Nucleus accumbens (tissue), 56 donors: ENCODE measurements at regions not wholly inside any gene's neighbourhood (a gene's known extent, or its start where the extent isn't known, plus 50 kb on each side); places are given as distances from the start of the nearest gene placed in this dataset.
"Not testable (repeated sequence)": the region's sequence is repeated elsewhere in the genome, so short reads cannot be mapped to it uniquely, and the experiment has no call there.

Experiments
- DNase-seq, 56 donors: peaks; one replicate each; lab custom pipeline; 2025; lab: John Stamatoyannopoulos, UW

GRCh38 chr7:80298201-80298600 is 163.6 kb downstream of the GNAI1 start:
- no peak for DNase-seq

- no peak for DNase-seq
Measured at GRCh38 chr7:80294346-80294745, 159.7 kb downstream of the GNAI1 start.

- not testable (repeated sequence) for DNase-seq
Measured at GRCh38 chr7:80292634-80293033, 158.0 kb downstream of the GNAI1 start.

GRCh38 chr7:80288175-80289122 is 153.8 kb downstream of the GNAI1 start:
- DNase-seq: peak in 21 of 56 donors; percentile 1 to 60 (median 13)

- DNase-seq: peak in 2 of 56 donors; percentile 1 to 19
Measured at GRCh38 chr7:80287400-80288174, 153.0 kb downstream of the GNAI1 start.

- DNase-seq: no peak
Measured at GRCh38 chr7:80286611-80287010, 152.0 kb downstream of the GNAI1 start.

GRCh38 chr7:80284855-80285254 is 150.2 kb downstream of the GNAI1 start:
- no peak for DNase-seq

GRCh38 chr7:80279760-80280159 is 145.1 kb downstream of the GNAI1 start:
- DNase-seq: no peak

- no peak for DNase-seq
Measured at GRCh38 chr7:80278737-80279136, 144.1 kb downstream of the GNAI1 start.

GRCh38 chr7:80277434-80278427 is 143.1 kb downstream of the GNAI1 start:
- no peak for DNase-seq
